ENCODE measurements at regions not wholly inside any gene's neighbourhood (a gene's known extent, or its start where the extent isn't known, plus 50 kb on each side); places are given as distances from the start of the nearest gene placed in this dataset.

GRCh38 chr2:40004336-40004735 is 225.3 kb upstream of the THUMPD2 start:
- no peak overlapping the region for H2BK120ac ChIP-seq (replicated peaks; ENCODE audit: low read depth, low read length)
- H3K18ac ChIP-seq (ENCODE audit: extremely low read depth, low read length): no peak overlapping the region
- no peaks in the 10 kb centered on the region for H4K20me1 ChIP-seq (replicated peaks in 1 of 2; ENCODE audit: control insufficient read depth in 1 of 2, insufficient read depth in 2 of 2, low read length in 2 of 2)
- H2BK20ac ChIP-seq (ENCODE audit: low read length): no peak overlapping the region
- H3K14ac ChIP-seq (ENCODE audit: insufficient read length): no peak overlapping the region
- no peak overlapping the region for H4K91ac ChIP-seq (replicated peaks; ENCODE audit: insufficient read length, low read length)
- H4K5ac ChIP-seq (ENCODE audit: insufficient read length, low read depth, low read length): no peak overlapping the region
- H3K4me1 ChIP-seq (replicated peaks in 1 of 4; ENCODE audit: control insufficient read depth in 3 of 4, insufficient read depth in 4 of 4, low read length in 3 of 4): no peaks in the 10 kb centered on the region
- H2BK15ac ChIP-seq (ENCODE audit: low read length): no peak overlapping the region
- H2AK5ac ChIP-seq (ENCODE audit: low read depth, low read length): no peak overlapping the region
- no peak overlapping the region for H3K4me2 ChIP-seq (ENCODE audit: insufficient read depth in 1 of 2, low read depth in 2 of 2, low read length in 2 of 2)
- no peak overlapping the region for H3K23ac ChIP-seq (ENCODE audit: insufficient read length)
- no peak overlapping the region for H3K4ac ChIP-seq (replicated peaks; ENCODE audit: insufficient read length, low read depth, low read length)
- no peak overlapping the region for H2AFZ ChIP-seq (ENCODE audit: low read length)
- H3K27ac ChIP-seq (ENCODE audit: low read depth, low read length): no peak overlapping the region
- CTCF ChIA-PET (ENCODE audit: partially characterized antibody): no interaction called here
- H3K79me1 ChIP-seq (ENCODE audit: low read depth, low read length): no peaks in the 10 kb centered on the region; the same call in 1 of the 2 replicates
- no peak overlapping the region for H2BK12ac ChIP-seq (ENCODE audit: low read depth, low read length)
- no peaks in the 10 kb centered on the region for H3K23me2 ChIP-seq (ENCODE audit: low read depth, low read length)
- no peaks in the 10 kb centered on the region for H3K9me3 ChIP-seq (ENCODE audit: insufficient read depth in 2 of 2, low read depth in 1 of 2, low read length in 1 of 2)
- no peaks in the 10 kb centered on the region for H3K79me2 ChIP-seq (ENCODE audit: control insufficient read depth in 1 of 2, insufficient read depth in 2 of 2, low read length in 2 of 2)
- H3K27me3 ChIP-seq (replicated peaks in 1 of 4; ENCODE audit: control insufficient read depth in 3 of 4, extremely low read depth in 1 of 4, insufficient read depth in 3 of 4, low read length in 3 of 4): no peaks in the 10 kb centered on the region
- FAIRE-seq (no peak), DNase-seq (ENCODE audit: low read depth in 1 of 2, low spot score in 2 of 2) (no peak)
- H3K4me3 ChIP-seq (ENCODE audit: extremely low read depth in 1 of 4, insufficient read depth in 2 of 4, low read depth in 3 of 4, low read length in 4 of 4): no peak overlapping the region
- no peak for TF ChIP-seq NANOG (IDR thresholded peaks at IDR 0.05; ENCODE audit: insufficient read depth, low read depth, low read length, poor library complexity, severe bottlenecking)
- TF ChIP-seq USF2 (IDR thresholded peaks at IDR 0.05; ENCODE audit: low read length): no peak
- no peak for TF ChIP-seq CBX8 (IDR thresholded peaks at IDR 0.05; ENCODE audit: borderline replicate concordance, low read depth, low read length)
- TF ChIP-seq CREB1 (IDR thresholded peaks at IDR 0.05): no peak
- TF ChIP-seq ATF3 (IDR thresholded peaks at IDR 0.05; ENCODE audit: insufficient read depth, low read depth, low read length): no peak
- TF ChIP-seq TBP (IDR thresholded peaks at IDR 0.05; ENCODE audit: low read depth, low read length): no peak
- TF ChIP-seq TEAD4 (IDR thresholded peaks at IDR 0.05; ENCODE audit: low read depth, low read length): no peak
- no peak for TF ChIP-seq CBX5 (IDR thresholded peaks at IDR 0.05; ENCODE audit: low read depth, low read length)
- TF ChIP-seq POLR2A (IDR thresholded peaks at IDR 0.05; ENCODE audit: control extremely low read depth in 1 of 2, low read depth in 2 of 2, low read length in 2 of 2): no peak
- no peak for TF ChIP-seq EZH2 (IDR thresholded peaks at IDR 0.05; ENCODE audit: low read depth, low read length, severe bottlenecking)
- WGBS, 2 experiments (ENCODE audit: extremely low coverage in 1 of 2, insufficient coverage in 1 of 2, insufficient read length in 1 of 2, insufficient replicate concordance in 2 of 2, low coverage in 1 of 2, low lambda C conversion rate in 2 of 2, missing lambda C conversion rate in 1 of 2): 90% methylated on average over 1 of the region's 1 CpG; no CpG with 5 or more reads in 1 of the 2 experiments
- H4K8ac ChIP-seq (ENCODE audit: extremely low read depth, insufficient read depth, low read length): no peak overlapping the region
- no peak overlapping the region for H3K9ac ChIP-seq (replicated peaks in 1 of 4; ENCODE audit: extremely low read depth in 1 of 4, low read depth in 3 of 4, low read length in 3 of 4)
- H3K36me3 ChIP-seq (ENCODE audit: control insufficient read depth in 2 of 4, insufficient read depth in 4 of 4, low read length in 3 of 4): no peaks in the 10 kb centered on the region
- H2BK5ac ChIP-seq (ENCODE audit: low read depth, low read length): no peak overlapping the region
- H3K56ac ChIP-seq (replicated peaks; ENCODE audit: insufficient read length, low read depth, low read length): no peak overlapping the region
- POLR2A ChIA-PET (ENCODE audit: partially characterized antibody): no interaction called here

Data from H1 (cell line).